RWPE1 (cell line): ENCODE measurements at regions not wholly inside any gene's neighbourhood (a gene's known extent, or its start where the extent isn't known, plus 50 kb on each side); places are given as distances from the start of the nearest gene placed in this dataset.

Source experiments
- CTCF ChIA-PET: fragments of 350-600 bp; sonication (Branson Sonifier 250); formaldehyde crosslinking; extraction: SDS; loops from one replicate; lab custom pipeline; 2021; lab: Yijun Ruan, JAX
- POLR2A ChIA-PET: fragments of 400-600 bp; formaldehyde crosslinking; extraction: SDS; loops from one replicate; lab custom pipeline; 2020; ENCODE audit warnings: antibody characterized with exemption; ENCODE audit not compliant: low non-redundant PET; lab: Yijun Ruan, JAX
- DNase-seq: peaks from one replicate; pipeline ENCODE4 v3.0.0; 2012; ENCODE audit warnings: low spot score
- H3K27ac ChIP-seq: fragments of 450-650 bp; 2 replicates; pipeline ENCODE4 v1.5.1; 2017
- TF ChIP-seq, protein P1 (sequence below): fragments of 450-650 bp; conservative IDR thresholded peaks from 2 replicates; pipeline ENCODE4 v1.5.1; 2017; ENCODE audit warnings: low read depth, mild to moderate bottlenecking

DNA sequence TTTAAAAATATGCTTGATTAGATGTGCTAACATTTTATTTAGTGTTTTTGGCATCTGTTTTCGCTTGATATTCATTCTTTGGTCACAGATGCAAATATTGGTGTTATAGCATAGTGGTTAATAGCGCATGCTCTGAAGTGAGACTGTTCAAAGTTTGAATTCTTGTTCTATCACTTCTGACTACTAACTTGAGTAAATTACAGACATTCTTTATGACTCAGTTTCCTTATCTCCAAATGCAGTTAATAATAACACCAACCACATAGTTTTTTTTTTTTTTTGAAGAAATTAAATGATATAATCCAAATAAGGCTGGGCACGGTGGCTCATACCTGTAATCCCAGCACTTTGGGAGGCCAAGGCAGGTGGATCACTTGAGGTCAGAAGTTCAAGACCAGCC is 81.0 kb downstream of the TMX1 start:
- CTCF ChIA-PET: no interaction called here
- H3K27ac ChIP-seq: no peak overlapping the region
- POLR2A ChIA-PET: no interaction called here
- DNase-seq: no peak
- TF ChIP-seq, protein P1, sequence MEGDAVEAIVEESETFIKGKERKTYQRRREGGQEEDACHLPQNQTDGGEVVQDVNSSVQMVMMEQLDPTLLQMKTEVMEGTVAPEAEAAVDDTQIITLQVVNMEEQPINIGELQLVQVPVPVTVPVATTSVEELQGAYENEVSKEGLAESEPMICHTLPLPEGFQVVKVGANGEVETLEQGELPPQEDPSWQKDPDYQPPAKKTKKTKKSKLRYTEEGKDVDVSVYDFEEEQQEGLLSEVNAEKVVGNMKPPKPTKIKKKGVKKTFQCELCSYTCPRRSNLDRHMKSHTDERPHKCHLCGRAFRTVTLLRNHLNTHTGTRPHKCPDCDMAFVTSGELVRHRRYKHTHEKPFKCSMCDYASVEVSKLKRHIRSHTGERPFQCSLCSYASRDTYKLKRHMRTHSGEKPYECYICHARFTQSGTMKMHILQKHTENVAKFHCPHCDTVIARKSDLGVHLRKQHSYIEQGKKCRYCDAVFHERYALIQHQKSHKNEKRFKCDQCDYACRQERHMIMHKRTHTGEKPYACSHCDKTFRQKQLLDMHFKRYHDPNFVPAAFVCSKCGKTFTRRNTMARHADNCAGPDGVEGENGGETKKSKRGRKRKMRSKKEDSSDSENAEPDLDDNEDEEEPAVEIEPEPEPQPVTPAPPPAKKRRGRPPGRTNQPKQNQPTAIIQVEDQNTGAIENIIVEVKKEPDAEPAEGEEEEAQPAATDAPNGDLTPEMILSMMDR: no peak

- no peak overlapping the region for H3K27ac ChIP-seq
- POLR2A ChIA-PET: no interaction called here
- TF ChIP-seq, protein P1: no peak
- DNase-seq: no peak
- CTCF ChIA-PET: interaction anchor here (0.7 kb wide), 1 partner anchor 1231 kb away, joined by 3 read pairs; no protein-coding TSS in a partner anchor
These were observed 83.4 kb downstream of the TMX1 start for GRCh38 chr14:51323492-51323891.

DNA sequence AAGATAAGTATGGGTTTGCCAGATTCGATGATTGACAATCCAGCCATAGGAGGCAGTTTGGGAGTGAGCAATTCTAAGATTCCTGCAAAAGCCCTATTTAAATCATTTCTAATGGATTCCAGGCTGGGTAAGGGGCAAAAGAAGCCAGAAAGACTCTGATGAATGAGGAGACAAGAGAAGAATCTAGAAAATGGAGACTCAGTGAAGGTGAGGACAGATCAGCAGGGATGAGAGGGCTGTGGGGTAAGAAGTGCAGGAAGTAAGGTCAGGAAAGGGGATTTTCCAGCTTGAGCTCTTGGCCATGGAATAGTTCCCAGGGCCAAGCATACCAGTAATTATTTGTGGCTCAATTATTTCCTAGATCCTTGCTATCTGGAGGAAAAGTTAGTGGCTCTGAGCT is 87.3 kb downstream of the TMX1 start:
- TF ChIP-seq, protein P1: no peak
- no peak overlapping the region for H3K27ac ChIP-seq
- DNase-seq: no peak
- ChIA-PET POLR2A (no interaction called here), CTCF (no interaction called here)

- TF ChIP-seq, protein P1: no peak
- ChIA-PET POLR2A (no interaction called here), CTCF (no interaction called here)
- H3K27ac ChIP-seq: peak overlapping the region; percentile 78
- no peak for DNase-seq
These were observed 88.2 kb downstream of the TMX1 start for GRCh38 chr14:51328064-51328771.

GRCh38 chr14:51328772-51329353 is 88.8 kb downstream of the TMX1 start:
- ChIA-PET CTCF (interaction anchor here (0.6 kb wide), 1 partner anchor 469 kb away, joined by 6 read pairs; no protein-coding TSS in a partner anchor), POLR2A (no interaction called here)
- TF ChIP-seq, protein P1: no peak
- peak overlapping the region; percentile 76 for H3K27ac ChIP-seq
- no peak for DNase-seq

- H3K27ac ChIP-seq: no peak overlapping the region
- POLR2A ChIA-PET: no interaction called here
- CTCF ChIA-PET: interaction anchor here (0.6 kb wide), 1 partner anchor 772 kb away, joined by 3 read pairs; no protein-coding TSS in a partner anchor
- no peak for DNase-seq
- TF ChIP-seq, protein P1: no peak
These were observed 91.7 kb downstream of the TMX1 start for GRCh38 chr14:51331486-51332367.
